ENCODE measurements at regions not wholly inside any gene's neighbourhood (a gene's known extent, or its start where the extent isn't known, plus 50 kb on each side); places are given as distances from the start of the nearest gene placed in this dataset.
A peak's percentile ranks its signal among the peaks of the same experiment; 100 is the strongest.

DNA sequence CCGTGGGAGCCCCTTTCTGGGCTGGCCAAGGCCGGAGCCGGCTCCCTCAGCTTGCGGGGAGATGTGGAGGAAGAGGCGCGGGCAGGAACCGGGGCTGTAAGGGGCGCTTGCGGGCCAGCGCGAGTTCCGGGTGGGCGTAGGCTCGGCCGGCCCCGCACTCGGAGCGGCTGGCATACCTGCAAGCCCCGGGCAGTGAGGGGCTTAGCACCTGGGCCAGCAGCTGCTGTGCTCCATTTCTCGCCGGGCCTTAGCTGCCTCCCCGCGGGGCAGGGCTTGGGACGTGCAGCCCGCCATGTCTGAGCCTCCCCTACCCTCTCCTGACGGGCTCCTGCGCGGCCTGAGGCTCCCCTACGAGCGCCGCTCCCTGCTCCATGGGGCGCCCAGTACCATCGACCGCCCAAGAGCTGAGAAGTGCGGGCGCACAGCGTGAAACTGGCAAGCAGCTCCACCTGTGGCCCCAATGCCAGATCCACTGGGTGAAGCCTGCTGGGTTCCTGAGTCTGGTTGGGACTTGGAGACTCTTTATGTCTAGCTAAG is 82.8 kb upstream of the E2F3 start:
- H3K4me3 ChIP-seq, result no peak overlapping the region
- WGBS, 4 donors, result 93 to 97% (median 95%) methylated on average over 33 to 37 of the region's 37 CpGs
- TF ChIP-seq POLR2A (IDR thresholded peaks at IDR 0.05), result no peak
- TF ChIP-seq, protein P1, sequence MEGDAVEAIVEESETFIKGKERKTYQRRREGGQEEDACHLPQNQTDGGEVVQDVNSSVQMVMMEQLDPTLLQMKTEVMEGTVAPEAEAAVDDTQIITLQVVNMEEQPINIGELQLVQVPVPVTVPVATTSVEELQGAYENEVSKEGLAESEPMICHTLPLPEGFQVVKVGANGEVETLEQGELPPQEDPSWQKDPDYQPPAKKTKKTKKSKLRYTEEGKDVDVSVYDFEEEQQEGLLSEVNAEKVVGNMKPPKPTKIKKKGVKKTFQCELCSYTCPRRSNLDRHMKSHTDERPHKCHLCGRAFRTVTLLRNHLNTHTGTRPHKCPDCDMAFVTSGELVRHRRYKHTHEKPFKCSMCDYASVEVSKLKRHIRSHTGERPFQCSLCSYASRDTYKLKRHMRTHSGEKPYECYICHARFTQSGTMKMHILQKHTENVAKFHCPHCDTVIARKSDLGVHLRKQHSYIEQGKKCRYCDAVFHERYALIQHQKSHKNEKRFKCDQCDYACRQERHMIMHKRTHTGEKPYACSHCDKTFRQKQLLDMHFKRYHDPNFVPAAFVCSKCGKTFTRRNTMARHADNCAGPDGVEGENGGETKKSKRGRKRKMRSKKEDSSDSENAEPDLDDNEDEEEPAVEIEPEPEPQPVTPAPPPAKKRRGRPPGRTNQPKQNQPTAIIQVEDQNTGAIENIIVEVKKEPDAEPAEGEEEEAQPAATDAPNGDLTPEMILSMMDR (IDR thresholded peaks at IDR 0.05), result no peak
- no peaks in the 10 kb centered on the region for H3K4me1 ChIP-seq (replicated peaks in 1 of 2)
- H3K9me3 ChIP-seq (replicated peaks in 1 of 3), result no peaks in the 10 kb centered on the region
- DNase-seq, result no peak
- H3K27me3 ChIP-seq, result no peaks in the 10 kb centered on the region
- intact Hi-C loops (cut with DNase I), result no loop called here
- no peaks in the 10 kb centered on the region for H3K36me3 ChIP-seq (replicated peaks in 1 of 2)
- no peak overlapping the region for H3K27ac ChIP-seq

DNA sequence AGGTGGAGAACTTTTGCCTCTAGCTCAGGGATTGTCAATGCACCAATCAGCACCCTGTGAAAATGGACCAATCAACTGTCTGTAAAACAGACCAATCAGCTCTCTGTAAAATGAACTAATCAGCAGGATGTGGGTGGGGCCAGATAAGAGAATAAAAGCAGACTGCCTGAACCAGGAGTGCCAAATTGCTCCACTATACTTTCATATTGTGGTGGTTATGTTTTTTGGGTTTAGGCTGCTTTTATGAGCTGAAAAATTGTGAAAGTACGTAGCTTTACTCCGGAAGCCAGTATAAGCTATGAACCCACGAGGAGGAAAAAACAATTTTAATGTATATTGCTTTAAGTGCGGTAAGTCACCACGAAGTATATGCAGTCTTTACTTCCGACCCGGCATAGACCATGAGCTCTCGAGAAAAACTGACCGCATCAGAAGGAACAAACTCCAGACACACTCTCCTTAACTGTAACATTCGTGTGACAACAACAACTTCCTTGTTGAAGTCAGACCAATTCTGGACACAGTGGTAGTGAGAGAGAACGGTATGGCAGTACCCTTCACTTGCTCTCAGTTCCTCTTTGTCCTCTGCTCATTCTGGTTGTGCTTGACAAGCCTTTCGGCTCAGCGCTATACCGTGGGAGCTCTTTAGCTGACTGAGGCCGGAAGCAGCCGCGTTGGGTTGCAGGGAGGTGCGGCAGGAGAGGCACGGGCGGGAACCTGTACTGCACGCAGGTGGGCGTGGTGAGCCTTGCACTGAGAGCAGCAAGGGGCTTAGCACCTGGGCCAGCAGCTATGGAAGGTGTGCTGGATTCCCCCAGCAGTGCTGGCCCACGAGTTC is 81.9 kb upstream of the E2F3 start:
- Histone ChIP-seq H3K4me1 (replicated peaks in 1 of 2) (no peaks in the 10 kb centered on the region), H3K27me3 (no peaks in the 10 kb centered on the region), H3K36me3 (replicated peaks in 1 of 2) (no peaks in the 10 kb centered on the region), H3K27ac (peak overlapping the region in 2 of 5 donors; percentile 34 to 79), H3K4me3 (peak overlapping the region in 1 of 4 donors; percentile 26), H3K9me3 (replicated peaks in 1 of 3) (no peaks in the 10 kb centered on the region)
- intact Hi-C loops (cut with DNase I), result no loop called here
- DNase-seq, result peak; percentile 11 to 57 (median 27)
- WGBS, 4 donors, result 68 to 78% (median 71%) methylated on average over 22 to 23 of the region's 23 CpGs
- TF ChIP-seq POLR2A (IDR thresholded peaks at IDR 0.05), result no peak
- TF ChIP-seq, protein P1 (IDR thresholded peaks at IDR 0.05), result no peak

DNA sequence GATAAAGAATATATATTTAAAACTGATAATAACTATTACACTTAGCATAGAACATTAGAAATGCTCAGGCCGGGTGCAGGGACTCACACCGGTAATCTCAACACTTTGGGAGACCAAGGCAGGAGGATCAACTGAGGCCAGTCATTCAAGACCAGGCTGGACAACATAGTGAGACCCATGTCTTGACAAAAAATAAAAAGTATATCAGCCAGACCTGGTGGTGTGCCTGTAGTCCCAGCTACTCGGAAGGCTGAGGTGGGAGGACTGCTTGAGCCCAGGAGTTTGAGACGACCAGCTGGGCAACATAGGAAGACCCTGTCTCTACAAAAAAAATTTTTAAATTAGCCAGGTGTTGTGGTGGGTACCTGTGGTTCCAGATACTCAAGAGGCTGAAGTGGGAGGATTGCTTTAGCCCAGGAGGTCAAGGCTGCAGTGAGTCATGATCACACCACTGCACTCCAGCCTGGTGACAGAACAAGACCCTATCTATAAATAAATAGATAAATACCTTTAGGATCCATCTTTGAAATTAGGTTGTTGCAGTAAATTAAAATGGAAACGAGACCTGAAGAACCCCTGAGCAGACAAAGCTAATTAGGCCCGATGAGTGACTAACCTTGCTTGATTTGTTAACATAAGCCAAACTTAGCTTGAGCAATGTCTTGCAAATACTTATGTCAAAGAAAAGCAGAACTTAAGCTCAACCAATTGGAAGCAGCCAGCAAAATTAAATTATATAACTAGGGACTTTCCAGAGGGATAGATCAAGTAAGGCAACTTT is 75.8 kb upstream of the E2F3 start:
- no peak for DNase-seq
- TF ChIP-seq, protein P1 (IDR thresholded peaks at IDR 0.05), result no peak
- TF ChIP-seq POLR2A (IDR thresholded peaks at IDR 0.05), result no peak
- intact Hi-C loops (cut with DNase I), result no loop called here
- 77 to 81% (median 80%) methylated on average over 6 of the region's 6 CpGs for WGBS, 4 donors
- peaks cover 0 to 7% of the 10 kb centered on the region in 2 donors for H3K4me1 ChIP-seq (replicated peaks in 1 of 2)
- no peaks in the 10 kb centered on the region for H3K27me3 ChIP-seq
- H3K36me3 ChIP-seq (replicated peaks in 1 of 2), result no peaks in the 10 kb centered on the region
- H3K27ac ChIP-seq, result no peak overlapping the region
- no peak overlapping the region for H3K4me3 ChIP-seq
- H3K9me3 ChIP-seq (replicated peaks in 1 of 3), result no peaks in the 10 kb centered on the region

DNA sequence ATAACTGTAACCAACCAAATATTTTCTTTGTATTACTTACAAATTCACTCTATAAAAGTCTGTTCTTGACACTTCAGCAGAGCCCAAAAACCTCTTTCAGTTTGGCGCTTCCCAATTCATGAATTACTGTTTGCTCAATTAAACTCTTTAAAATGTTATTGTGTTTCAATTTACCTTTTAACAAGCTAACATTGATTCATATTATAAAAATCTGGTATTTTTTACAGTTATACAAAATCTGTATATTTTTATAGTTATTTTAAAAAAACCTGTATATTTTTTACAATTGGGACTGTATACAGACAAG is 75.3 kb upstream of the E2F3 start:
- no peaks in the 10 kb centered on the region for H3K27me3 ChIP-seq
- no peaks in the 10 kb centered on the region for H3K9me3 ChIP-seq (replicated peaks in 1 of 3)
- H3K36me3 ChIP-seq (replicated peaks in 1 of 2), result no peaks in the 10 kb centered on the region
- DNase-seq, result no peak
- H3K27ac ChIP-seq, result no peak overlapping the region
- WGBS, 4 donors, result 93 to 100% (median 96%) methylated on average over 1 of the region's 1 CpG
- H3K4me3 ChIP-seq, result no peak overlapping the region
- peaks cover 0 to 7% of the 10 kb centered on the region in 2 donors for H3K4me1 ChIP-seq (replicated peaks in 1 of 2)
- intact Hi-C loops (cut with DNase I), result no loop called here
- TF ChIP-seq POLR2A (IDR thresholded peaks at IDR 0.05), result no peak
- TF ChIP-seq, protein P1 (IDR thresholded peaks at IDR 0.05), result no peak
